DOHH2 (cell line): ENCODE measurements at regions not wholly inside any gene's neighbourhood (a gene's known extent, or its start where the extent isn't known, plus 50 kb on each side); places are given as distances from the start of the nearest gene placed in this dataset.

Source experiments
- H3F3A ChIP-seq: fragments of 200-600 bp; sonication (generic), shearing (Covaris generic); 2 replicates; pipeline ENCODE4 v1.6.0; 2016; ENCODE audit warnings: antibody characterized with exemption, mild to moderate bottlenecking; ENCODE audit not compliant: control insufficient read depth, insufficient read depth
- H3K27ac ChIP-seq: fragments of 200-600 bp; sonication (generic); 2 replicates; pipeline ENCODE4 v1.5.1; 2014; ENCODE audit warnings: low read depth, mild to moderate bottlenecking, low read length, moderate library complexity
- H3K27me3 ChIP-seq: fragments of 200-600 bp; sonication (generic); 2 replicates; pipeline ENCODE4 v1.6.1; 2014; ENCODE audit warnings: mild to moderate bottlenecking, low read length, mixed read lengths; ENCODE audit not compliant: control insufficient read depth
- H3K36me3 ChIP-seq: fragments of 200-600 bp; sonication (generic); 2 replicates; pipeline ENCODE4 v1.6.1; 2014; ENCODE audit warnings: mild to moderate bottlenecking, low read length, moderate library complexity, mixed read lengths; ENCODE audit not compliant: control insufficient read depth
- H3K4me1 ChIP-seq: fragments of 200-600 bp; sonication (generic); 2 replicates; pipeline ENCODE4 v1.6.1; 2014; ENCODE audit warnings: mild to moderate bottlenecking, low read length, mixed read lengths; ENCODE audit not compliant: control insufficient read depth
- H3K4me2 ChIP-seq: fragments of 200-600 bp; sonication (generic); 2 replicates; pipeline ENCODE4 v1.6.0; 2014; ENCODE audit warnings: mild to moderate bottlenecking, low read length, moderate library complexity
- H3K4me3 ChIP-seq: fragments of 200-600 bp; sonication (generic); 2 replicates; pipeline ENCODE4 v1.5.1; 2014; ENCODE audit warnings: mild to moderate bottlenecking, low read length, mixed read lengths
- H3K79me2 ChIP-seq: fragments of 200-600 bp; sonication (generic); 2 replicates; pipeline ENCODE4 v1.6.1; 2014; ENCODE audit warnings: mild to moderate bottlenecking, low read length, mixed read lengths; ENCODE audit not compliant: control insufficient read depth
- H3K9me2 ChIP-seq: fragments of 200-600 bp; sonication (generic); replicated peaks from 2 replicates; pipeline ENCODE4 v1.6.1; 2014; ENCODE audit warnings: mild to moderate bottlenecking, low read length, mixed read lengths; ENCODE audit not compliant: control insufficient read depth
- H3K9me3 ChIP-seq: fragments of 200-600 bp; sonication (generic); 2 replicates; pipeline ENCODE4 v1.6.1; 2014; ENCODE audit warnings: antibody characterized with exemption, low read length, mixed read lengths; ENCODE audit not compliant: control insufficient read depth, insufficient read depth
- H4K20me1 ChIP-seq: fragments of 200-600 bp; sonication (generic); 2 replicates; pipeline ENCODE4 v1.6.0; 2014; ENCODE audit warnings: low read depth, mild to moderate bottlenecking, antibody characterized with exemption, low read length, moderate library complexity; ENCODE audit not compliant: control insufficient read depth, insufficient read depth
- CTCF ChIP-seq: fragments of 200-600 bp; sonication (generic); IDR thresholded peaks from one replicate; pipeline ENCODE4 v1.5.1; 2014; ENCODE audit warnings: antibody characterized with exemption, mild to moderate bottlenecking, low read depth, low read length; ENCODE audit not compliant: poor library complexity, severe bottlenecking
- EZH2phosphoT487 ChIP-seq: fragments of 200-600 bp; sonication (generic); IDR thresholded peaks from 2 replicates; pipeline ENCODE4 v1.6.1; 2017; ENCODE audit warnings: borderline replicate concordance, mild to moderate bottlenecking, antibody characterized with exemption, low read length, moderate library complexity, mixed read lengths

GRCh38 chr7:142669074-142669654 is 80.1 kb upstream of the PRSS1 start:
- H3K36me3 ChIP-seq, result no peaks in the 10 kb centered on the region
- no peak overlapping the region for H3K4me3 ChIP-seq
- TF ChIP-seq EZH2phosphoT487 (no peak), CTCF (peak; percentile 80)
- peaks cover 43% of the 10 kb centered on the region for H3K4me1 ChIP-seq
- no peaks in the 10 kb centered on the region for H3K79me2 ChIP-seq
- H3K4me2 ChIP-seq, result peak overlapping the region; percentile 52
- no peaks in the 10 kb centered on the region for H3K9me3 ChIP-seq
- H3K27me3 ChIP-seq, result no peaks in the 10 kb centered on the region
- no peaks in the 10 kb centered on the region for H4K20me1 ChIP-seq
- no peaks in the 10 kb centered on the region for H3K9me2 ChIP-seq
- no peaks in the 10 kb centered on the region for H3F3A ChIP-seq
- H3K27ac ChIP-seq, result no peak overlapping the region

- no peaks in the 10 kb centered on the region for H3K36me3 ChIP-seq
- H3K27ac ChIP-seq, result no peak overlapping the region
- H3K4me3 ChIP-seq, result no peak overlapping the region
- peak overlapping the region; percentile 52 for H3K4me2 ChIP-seq
- H3K4me1 ChIP-seq, result peaks cover 43% of the 10 kb centered on the region
- H3K79me2 ChIP-seq, result no peaks in the 10 kb centered on the region
- no peaks in the 10 kb centered on the region for H3K27me3 ChIP-seq
- no peaks in the 10 kb centered on the region for H3K9me2 ChIP-seq
- H3K9me3 ChIP-seq, result no peaks in the 10 kb centered on the region
- H3F3A ChIP-seq, result no peaks in the 10 kb centered on the region
- H4K20me1 ChIP-seq, result no peaks in the 10 kb centered on the region
- TF ChIP-seq EZH2phosphoT487 (no peak), CTCF (no peak)
Measured at GRCh38 chr7:142668495-142668894, 80.8 kb upstream of the PRSS1 start.

GRCh38 chr7:142657376-142657775 is 91.9 kb upstream of the PRSS1 start:
- no peaks in the 10 kb centered on the region for H3K79me2 ChIP-seq

More at GRCh38 chr7:142657376-142657775, 91.9 kb upstream of the PRSS1 start:
- Histone ChIP-seq H3K4me3 (no peak overlapping the region), H3K27me3 (peaks cover 28% of the 10 kb centered on the region), H3F3A (no peaks in the 10 kb centered on the region), H3K4me1 (no peaks in the 10 kb centered on the region), H3K9me2 (no peaks in the 10 kb centered on the region), H3K36me3 (no peaks in the 10 kb centered on the region), H3K4me2 (no peak overlapping the region), H4K20me1 (no peaks in the 10 kb centered on the region), H3K27ac (no peak overlapping the region), H3K9me3 (no peaks in the 10 kb centered on the region)
- no peak for TF ChIP-seq CTCF
- no peak for TF ChIP-seq EZH2phosphoT487
